GM12878 (cell line): ENCODE measurements at regions not wholly inside any gene's neighbourhood (a gene's known extent, or its start where the extent isn't known, plus 50 kb on each side); places are given as distances from the start of the nearest gene placed in this dataset.

Experiments used
- ATAC-seq: fragments of 200-7000 bp; cut with Tn5 transposase; 3 replicates; pipeline ENCODE4 v1.9.1; 2020; ENCODE audit warnings: mild to moderate bottlenecking, moderate library complexity
- BruUV-seq: library from RNA; stranded (reverse); fragments of 400-500 nt; replicated peaks from 2 replicates; lab custom pipeline; 2021; lab: Mats Ljungman, UMichigan
- CTCF ChIA-PET: fragments of 300-600 bp; sonication (Branson Sonifier 250); formaldehyde crosslinking; extraction: SDS; loops from one replicate; lab custom pipeline; 2021; ENCODE audit warnings: inconsistent platforms; lab: Yijun Ruan, JAX
- POLR2A ChIA-PET: fragments of 350-600 bp; formaldehyde crosslinking; extraction: SDS; loops from one replicate; lab custom pipeline; 2021; ENCODE audit warnings: inconsistent platforms; lab: Charles Lee
- RAD21 ChIA-PET: fragments of 300-600 bp; sonication (Branson Sonifier 250); formaldehyde crosslinking; loops from one replicate; lab custom pipeline; 2023; ENCODE audit warnings: antibody characterized with exemption; ENCODE audit not compliant: unreplicated experiment; lab: Charles Lee
- SMC1A ChIA-PET: fragments of 300-600 bp; sonication (Branson Sonifier 250); formaldehyde crosslinking; loops from one replicate; lab custom pipeline; 2023; ENCODE audit not compliant: unreplicated experiment, uncharacterized antibody; lab: Charles Lee
- DNase-seq: peaks from one replicate; pipeline ENCODE4 v3.0.0-alpha.2; 2011; ENCODE audit warnings: low read depth, low spot score
- FAIRE-seq: peaks from 3 replicates; lab custom pipeline; 2011; peaks lifted over from hg19 to GRCh38; lab: Jason Lieb, UNC
- H2AFZ ChIP-seq: 2 replicates; pipeline ENCODE4 v1.6.0; 2011; ENCODE audit warnings: low read depth, low read length, control low read depth; ENCODE audit not compliant: control insufficient read depth
- H3K27ac ChIP-seq: 2 replicates; pipeline ENCODE4 v1.5.1; 2011; ENCODE audit warnings: control low read depth; ENCODE audit not compliant: control insufficient read depth, insufficient read depth
- H3K27me3 ChIP-seq, 2 experiments: replicated peaks in 1 of 2; 2 replicates each; pipeline versions ENCODE4 v1.6.0 to v1.6.1; 2011; ENCODE audit warnings: low read length in 1 of 2; ENCODE audit not compliant: control insufficient read depth in 2 of 2, insufficient read depth in 2 of 2
- H3K36me3 ChIP-seq, 2 experiments: 2 replicates each; pipeline ENCODE4 v1.5.1; 2011; ENCODE audit warnings: low read length in 1 of 2; ENCODE audit not compliant: control insufficient read depth in 2 of 2, insufficient read depth in 2 of 2
- H3K4me1 ChIP-seq: 2 replicates; pipeline ENCODE4 v1.6.1; 2011; ENCODE audit warnings: mild to moderate bottlenecking, low read length, moderate library complexity, mixed read lengths; ENCODE audit not compliant: control insufficient read depth, insufficient read depth
- H3K4me2 ChIP-seq: 2 replicates; pipeline ENCODE4 v1.6.0; 2011; ENCODE audit warnings: control low read depth; ENCODE audit not compliant: control insufficient read depth, insufficient read depth
- H3K4me3 ChIP-seq: fragments of 200-600 bp; sonication (generic); 2 replicates; pipeline ENCODE4 v1.5.1; 2016
- H3K79me2 ChIP-seq: 2 replicates; pipeline ENCODE4 v1.6.0; 2011; ENCODE audit warnings: low read length; ENCODE audit not compliant: control insufficient read depth, insufficient read depth
- H3K9ac ChIP-seq: 2 replicates; pipeline ENCODE4 v1.8.0; 2011; ENCODE audit warnings: low read length, control low read depth, mixed read lengths; ENCODE audit not compliant: control insufficient read depth, insufficient read depth
- H3K9me3 ChIP-seq: replicated peaks from 3 replicates; pipeline ENCODE4 v1.5.1; 2011; ENCODE audit warnings: mild to moderate bottlenecking, low read length; ENCODE audit not compliant: control insufficient read depth, insufficient read depth
- H4K20me1 ChIP-seq: 2 replicates; pipeline ENCODE4 v1.6.0; 2011; ENCODE audit not compliant: control insufficient read depth, insufficient read depth
- NBN ChIP-seq: fragments of 450-650 bp; IDR thresholded peaks from 2 replicates; pipeline ENCODE4 v1.6.1; 2016
- STAT1 ChIP-seq: fragments of 450-650 bp; conservative IDR thresholded peaks from 2 replicates; pipeline ENCODE4 v1.6.1; 2014; ENCODE audit warnings: antibody characterized with exemption, mild to moderate bottlenecking
- WGBS: methylation state at CpG from one replicate; pipeline ENCODE4 v1.1.6; 2016; ENCODE audit warnings: low lambda C conversion rate; ENCODE audit not compliant: insufficient replicate concordance, insufficient coverage; ENCODE audit errors: missing lambda C conversion rate; 5-methylcytosine and 5-hydroxymethylcytosine counted together
- in situ Hi-C: fragments of 300-500 bp; cut with MboI; formaldehyde crosslinking; loops from 9 replicates; pipeline ENCODE4 v1.14.3; 2018; ENCODE audit warnings: mixed read lengths
- intact Hi-C: fragments of 100-400 bp; cut with micrococcal nuclease; formaldehyde crosslinking; loops from one replicate; pipeline ENCODE4 v1.14.2; 2022; ENCODE audit not compliant: unreplicated experiment
- TF ChIP-seq, protein P1 (sequence below): fragments of 450-650 bp; IDR thresholded peaks from 2 replicates; pipeline ENCODE4 v1.6.1; 2016; ENCODE audit warnings: mild to moderate bottlenecking
- TF ChIP-seq, protein P2 (sequence below): fragments of 450-650 bp; IDR thresholded peaks from 2 replicates; pipeline ENCODE4 v1.6.1; 2017; ENCODE audit warnings: mild to moderate bottlenecking
- TF ChIP-seq, protein P3 (sequence below): IDR thresholded peaks from 2 replicates; pipeline ENCODE4 v1.6.1; 2011; ENCODE audit warnings: low read depth, mild to moderate bottlenecking, low read length, moderate library complexity, borderline replicate concordance; ENCODE audit errors: extremely low read depth

DNA sequence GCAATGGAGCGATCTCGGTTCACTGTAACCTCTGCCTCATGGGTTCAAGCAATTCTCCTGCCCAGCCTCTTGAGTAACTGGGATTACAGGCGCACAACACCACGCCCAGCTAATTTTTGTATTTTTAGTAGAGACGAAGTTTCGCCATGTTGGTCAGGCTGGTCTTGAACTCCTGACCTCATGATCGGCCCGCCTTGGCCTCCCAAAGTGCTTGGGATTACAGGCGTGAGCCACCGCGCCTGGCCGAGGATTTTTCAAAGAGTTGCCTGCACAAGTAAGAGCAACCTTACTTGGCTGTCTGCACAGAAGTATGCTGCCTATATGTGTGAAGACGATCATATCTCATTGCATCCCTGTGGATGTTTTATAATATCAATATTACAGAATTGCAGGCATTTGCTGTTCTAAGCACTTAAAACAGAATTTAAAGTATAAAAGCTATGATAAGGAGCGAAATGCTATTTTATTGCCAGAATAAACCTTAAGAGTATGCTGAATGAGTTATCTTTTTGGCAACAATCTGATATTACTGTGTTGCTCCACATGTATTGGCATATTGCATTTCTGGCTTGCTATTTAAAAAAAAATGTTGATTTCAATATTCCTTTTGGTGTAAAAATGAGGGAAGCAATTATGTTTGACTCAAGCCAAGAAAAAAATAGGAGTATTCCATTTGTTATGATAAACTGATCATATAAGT lies 379.4 kb upstream of the SEMA3D start:
- ChIA-PET SMC1A (no interaction called here), CTCF (no interaction called here), POLR2A (no interaction called here), RAD21 (no interaction called here)
- Histone ChIP-seq H4K20me1 (no peaks in the 10 kb centered on the region), H3K36me3 (no peaks in the 10 kb centered on the region), H3K4me1 (no peaks in the 10 kb centered on the region), H3K79me2 (no peaks in the 10 kb centered on the region), H3K27ac (no peak overlapping the region), H3K27me3 (no peaks in the 10 kb centered on the region), H3K9ac (no peak overlapping the region), H3K4me3 (no peak overlapping the region), H3K4me2 (no peak overlapping the region), H3K9me3 (no peaks in the 10 kb centered on the region), H2AFZ (no peak overlapping the region)
- in situ Hi-C loops = loop anchor here (25.0 kb wide), 1 partner anchor 1604 kb away; no protein-coding TSS in a partner anchor
- BruUV-seq = no TSS peak
- no peak for FAIRE-seq
- TF ChIP-seq, protein P1, sequence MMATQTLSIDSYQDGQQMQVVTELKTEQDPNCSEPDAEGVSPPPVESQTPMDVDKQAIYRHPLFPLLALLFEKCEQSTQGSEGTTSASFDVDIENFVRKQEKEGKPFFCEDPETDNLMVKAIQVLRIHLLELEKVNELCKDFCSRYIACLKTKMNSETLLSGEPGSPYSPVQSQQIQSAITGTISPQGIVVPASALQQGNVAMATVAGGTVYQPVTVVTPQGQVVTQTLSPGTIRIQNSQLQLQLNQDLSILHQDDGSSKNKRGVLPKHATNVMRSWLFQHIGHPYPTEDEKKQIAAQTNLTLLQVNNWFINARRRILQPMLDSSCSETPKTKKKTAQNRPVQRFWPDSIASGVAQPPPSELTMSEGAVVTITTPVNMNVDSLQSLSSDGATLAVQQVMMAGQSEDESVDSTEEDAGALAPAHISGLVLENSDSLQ = no peak
- no peak for TF ChIP-seq STAT1
- TF ChIP-seq NBN = no peak
- TF ChIP-seq, protein P2, sequence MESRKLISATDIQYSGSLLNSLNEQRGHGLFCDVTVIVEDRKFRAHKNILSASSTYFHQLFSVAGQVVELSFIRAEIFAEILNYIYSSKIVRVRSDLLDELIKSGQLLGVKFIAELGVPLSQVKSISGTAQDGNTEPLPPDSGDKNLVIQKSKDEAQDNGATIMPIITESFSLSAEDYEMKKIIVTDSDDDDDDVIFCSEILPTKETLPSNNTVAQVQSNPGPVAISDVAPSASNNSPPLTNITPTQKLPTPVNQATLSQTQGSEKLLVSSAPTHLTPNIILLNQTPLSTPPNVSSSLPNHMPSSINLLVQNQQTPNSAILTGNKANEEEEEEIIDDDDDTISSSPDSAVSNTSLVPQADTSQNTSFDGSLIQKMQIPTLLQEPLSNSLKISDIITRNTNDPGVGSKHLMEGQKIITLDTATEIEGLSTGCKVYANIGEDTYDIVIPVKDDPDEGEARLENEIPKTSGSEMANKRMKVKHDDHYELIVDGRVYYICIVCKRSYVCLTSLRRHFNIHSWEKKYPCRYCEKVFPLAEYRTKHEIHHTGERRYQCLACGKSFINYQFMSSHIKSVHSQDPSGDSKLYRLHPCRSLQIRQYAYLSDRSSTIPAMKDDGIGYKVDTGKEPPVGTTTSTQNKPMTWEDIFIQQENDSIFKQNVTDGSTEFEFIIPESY = no peak
- TF ChIP-seq, protein P3, sequence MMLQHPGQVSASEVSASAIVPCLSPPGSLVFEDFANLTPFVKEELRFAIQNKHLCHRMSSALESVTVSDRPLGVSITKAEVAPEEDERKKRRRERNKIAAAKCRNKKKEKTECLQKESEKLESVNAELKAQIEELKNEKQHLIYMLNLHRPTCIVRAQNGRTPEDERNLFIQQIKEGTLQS = no peak
- intact Hi-C loops = no loop called here
- ATAC-seq = no peak
- no peak for DNase-seq
- WGBS = 53% methylated on average over 14 of the region's 14 CpGs
